ENCODE measurements at regions not wholly inside any gene's neighbourhood (a gene's known extent, or its start where the extent isn't known, plus 50 kb on each side); places are given as distances from the start of the nearest gene placed in this dataset.

DNA sequence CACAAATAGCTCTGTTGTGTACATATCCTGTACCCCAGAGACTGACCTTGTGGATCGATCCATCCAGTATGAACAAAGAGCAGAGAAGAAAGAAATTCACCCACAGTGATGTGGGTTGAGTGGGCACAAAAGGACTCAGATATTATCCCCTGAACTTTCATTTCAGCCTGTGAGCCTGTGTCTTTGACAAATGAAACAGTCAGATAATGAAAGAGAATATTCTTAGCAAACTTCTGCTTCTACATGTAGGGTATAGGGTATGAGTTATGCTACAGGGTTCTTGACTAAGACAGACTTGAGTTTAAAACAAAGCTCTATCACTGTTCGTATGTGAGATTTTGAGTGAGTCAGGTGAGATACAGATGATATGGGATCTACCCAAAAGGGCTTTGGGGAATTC lies 359.7 kb downstream of the MAFB start:
- no peak for TF ChIP-seq POLR2A (IDR thresholded peaks at IDR 0.05; ENCODE audit: low read length)
- no peak for TF ChIP-seq GATA1 (IDR thresholded peaks at IDR 0.05; ENCODE audit: low read depth, low read length)
